SJSA1 (cell line): ENCODE measurements at regions not wholly inside any gene's neighbourhood (a gene's known extent, or its start where the extent isn't known, plus 50 kb on each side); places are given as distances from the start of the nearest gene placed in this dataset.
"Not testable (repeated sequence)": the region's sequence is repeated elsewhere in the genome, so short reads cannot be mapped to it uniquely, and the experiment has no call there.

Experiments used
- DNase-seq, 2 experiments: peaks; one replicate each; pipeline ENCODE4 v3.0.0-alpha.2; 2015 to 2020; ENCODE audit warnings: low spot score in 2 of 2, low read depth in 1 of 2
- H3K27ac ChIP-seq: fragments of 250-450 bp; sonication (Bioruptor Pico); 2 replicates; pipeline ENCODE4 v1.5.1; 2020; ENCODE audit warnings: mild to moderate bottlenecking, moderate library complexity
- H3K27me3 ChIP-seq: fragments of 250-450 bp; sonication (Bioruptor Pico); replicated peaks from 2 replicates; pipeline ENCODE4 v1.5.1; 2020; ENCODE audit warnings: mild to moderate bottlenecking, moderate library complexity
- H3K36me3 ChIP-seq: fragments of 250-450 bp; sonication (Bioruptor Pico); 2 replicates; pipeline ENCODE4 v1.5.1; 2020; ENCODE audit warnings: mild to moderate bottlenecking
- H3K4me1 ChIP-seq: fragments of 250-450 bp; sonication (Bioruptor Pico); replicated peaks from 2 replicates; pipeline ENCODE4 v1.6.1; 2021; ENCODE audit warnings: mild to moderate bottlenecking
- H3K4me3 ChIP-seq: fragments of 250-450 bp; sonication (Bioruptor Pico); 2 replicates; pipeline ENCODE4 v1.5.1; 2020; ENCODE audit warnings: mild to moderate bottlenecking
- H3K9me3 ChIP-seq: fragments of 250-450 bp; sonication (Bioruptor Pico); replicated peaks from 2 replicates; pipeline ENCODE4 v1.5.1; 2020; ENCODE audit warnings: mild to moderate bottlenecking

GRCh38 chr13:63843766-63844699, 2428.4 kb upstream of the PCDH20 start:
- H3K9me3 ChIP-seq: no peaks in the 10 kb centered on the region
- H3K36me3 ChIP-seq: no peaks in the 10 kb centered on the region
- no peak for DNase-seq
- no peak overlapping the region for H3K27ac ChIP-seq
- H3K4me3 ChIP-seq: no peak overlapping the region
- no peaks in the 10 kb centered on the region for H3K4me1 ChIP-seq
- no peaks in the 10 kb centered on the region for H3K27me3 ChIP-seq

GRCh38 chr13:63842102-63842501, 2426.5 kb upstream of the PCDH20 start:
- DNase-seq: no peak
- H3K36me3 ChIP-seq: no peaks in the 10 kb centered on the region
- H3K27me3 ChIP-seq: no peaks in the 10 kb centered on the region
- no peak overlapping the region for H3K27ac ChIP-seq
- no peaks in the 10 kb centered on the region for H3K9me3 ChIP-seq
- no peak overlapping the region for H3K4me3 ChIP-seq
- H3K4me1 ChIP-seq: no peaks in the 10 kb centered on the region

DNA sequence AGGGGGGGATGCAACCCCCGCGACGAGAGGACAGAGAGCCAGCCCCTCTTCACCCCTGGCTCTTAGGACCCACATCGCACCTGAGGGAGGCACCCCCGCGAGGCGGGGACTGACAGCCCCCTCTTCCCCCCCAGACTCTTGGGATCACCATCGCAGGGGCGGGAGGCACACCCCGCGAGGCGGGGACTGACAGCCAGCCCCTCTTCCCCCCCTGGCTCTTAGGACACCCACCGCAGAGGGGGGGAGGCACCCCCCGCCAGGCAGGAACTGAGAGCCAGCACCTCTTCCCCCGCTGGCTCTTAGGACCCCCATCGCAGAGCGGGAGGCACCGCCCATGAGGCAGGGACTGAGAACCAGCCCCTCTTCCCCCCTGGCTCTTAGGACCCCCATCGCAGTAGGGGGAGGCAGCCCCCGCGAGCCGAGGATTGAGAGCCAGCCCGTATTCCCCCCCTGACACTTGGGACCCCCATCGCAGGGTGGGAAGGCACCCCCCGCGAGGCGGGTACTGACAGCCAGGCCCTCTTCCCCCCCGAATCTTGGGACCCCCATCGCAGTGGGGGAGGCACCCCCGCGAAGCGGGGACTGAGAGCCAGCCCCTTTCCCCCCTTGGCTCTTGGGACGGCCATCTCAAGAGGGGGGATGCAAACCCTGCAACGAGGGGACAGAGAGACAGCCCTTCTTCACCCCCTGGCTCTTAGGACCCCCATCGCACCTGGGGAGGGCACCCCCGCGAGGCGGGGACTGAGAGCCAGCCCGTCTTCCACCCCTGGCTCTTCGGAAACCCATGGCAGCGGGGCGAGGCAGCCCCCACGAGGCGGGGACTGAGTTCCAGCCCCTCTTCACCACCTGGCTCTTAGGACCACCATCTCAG, 2425.1 kb upstream of the PCDH20 start:
- no peaks in the 10 kb centered on the region for H3K9me3 ChIP-seq
- DNase-seq: no peak
- H3K4me3 ChIP-seq: no peak overlapping the region
- H3K27me3 ChIP-seq: no peaks in the 10 kb centered on the region
- H3K27ac ChIP-seq: no peak overlapping the region
- H3K4me1 ChIP-seq: no peaks in the 10 kb centered on the region
- no peaks in the 10 kb centered on the region for H3K36me3 ChIP-seq

- no peak overlapping the region for H3K27ac ChIP-seq
- H3K4me1 ChIP-seq: no peaks in the 10 kb centered on the region
- no peaks in the 10 kb centered on the region for H3K9me3 ChIP-seq
- H3K4me3 ChIP-seq: no peak overlapping the region
- no peaks in the 10 kb centered on the region for H3K36me3 ChIP-seq
- H3K27me3 ChIP-seq: no peaks in the 10 kb centered on the region
- DNase-seq: no peak
Measured at GRCh38 chr13:63838366-63839110, 2422.9 kb upstream of the PCDH20 start.

GRCh38 chr13:63837701-63838100, 2422.1 kb upstream of the PCDH20 start:
- H3K27ac ChIP-seq, H3K4me1 ChIP-seq, DNase-seq, H3K36me3 ChIP-seq, H3K4me3 ChIP-seq, H3K9me3 ChIP-seq, H3K27me3 ChIP-seq: not testable (repeated sequence)

GRCh38 chr13:63829609-63830008, 2414.0 kb upstream of the PCDH20 start:
- H3K27ac ChIP-seq, H3K9me3 ChIP-seq, H3K27me3 ChIP-seq, H3K4me1 ChIP-seq, H3K36me3 ChIP-seq, DNase-seq, H3K4me3 ChIP-seq: not testable (repeated sequence)

DNA sequence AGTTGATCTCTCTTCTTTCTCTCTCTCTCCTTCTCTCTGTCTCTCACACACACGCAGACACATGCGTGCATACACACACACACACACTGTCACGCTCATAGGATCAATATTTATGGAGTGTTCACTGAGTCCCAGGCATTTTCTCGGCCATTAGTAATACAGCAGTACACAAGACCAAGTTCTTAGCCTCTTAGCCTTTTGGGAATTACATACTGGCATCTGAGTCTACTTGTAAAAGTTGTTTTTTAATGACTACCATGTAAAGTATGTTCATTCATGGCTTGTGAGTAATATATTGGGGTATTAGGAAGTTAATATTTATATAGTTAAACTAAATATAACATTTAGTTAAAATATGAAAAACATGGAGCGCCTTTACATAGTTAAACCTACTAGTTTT, 2406.1 kb upstream of the PCDH20 start:
- not testable (repeated sequence) for H3K4me1 ChIP-seq, H3K27me3 ChIP-seq, H3K36me3 ChIP-seq, H3K27ac ChIP-seq, H3K9me3 ChIP-seq, H3K4me3 ChIP-seq, DNase-seq

DNA sequence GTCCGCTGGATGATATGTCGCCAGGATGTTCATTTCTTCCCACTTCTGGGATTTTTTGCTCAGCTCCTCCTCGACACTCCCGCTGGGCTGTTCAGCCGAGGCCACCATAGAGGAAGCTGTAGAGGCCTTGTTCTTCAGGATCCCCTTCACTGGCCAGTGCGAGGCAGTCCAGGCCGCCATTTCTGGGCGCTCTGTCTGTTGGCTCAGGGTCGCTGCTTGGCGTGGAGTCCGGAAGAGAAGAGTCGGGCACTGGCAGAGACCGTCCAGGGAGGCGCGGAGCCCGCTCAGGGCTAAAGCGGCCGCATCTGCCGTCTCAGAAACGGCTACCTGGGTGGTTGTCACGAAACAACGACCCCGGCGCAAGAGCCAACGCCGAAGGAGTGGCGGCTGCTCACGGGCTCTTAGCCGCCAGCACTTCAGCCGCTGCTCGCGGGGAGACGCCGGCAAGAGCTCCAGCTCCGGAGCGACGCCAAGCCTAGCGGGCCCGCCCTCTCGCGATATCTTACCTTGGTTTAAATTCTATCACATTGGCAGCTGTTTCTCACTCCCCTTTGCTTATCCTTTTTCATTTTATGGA, 2395.9 kb upstream of the PCDH20 start:
- not testable (repeated sequence) for H3K36me3 ChIP-seq, H3K9me3 ChIP-seq, H3K27me3 ChIP-seq, H3K4me3 ChIP-seq, DNase-seq, H3K27ac ChIP-seq, H3K4me1 ChIP-seq

GRCh38 chr13:63791134-63791533, 2375.5 kb upstream of the PCDH20 start:
- not testable (repeated sequence) for H3K9me3 ChIP-seq, H3K4me3 ChIP-seq, H3K4me1 ChIP-seq, DNase-seq, H3K27me3 ChIP-seq, H3K36me3 ChIP-seq, H3K27ac ChIP-seq

GRCh38 chr13:63774133-63774532, 2358.5 kb upstream of the PCDH20 start:
- H3K4me3 ChIP-seq: no peak overlapping the region
- no peak overlapping the region for H3K27ac ChIP-seq
- H3K27me3 ChIP-seq: no peaks in the 10 kb centered on the region
- no peaks in the 10 kb centered on the region for H3K4me1 ChIP-seq
- H3K36me3 ChIP-seq: no peaks in the 10 kb centered on the region
- DNase-seq: no peak
- no peaks in the 10 kb centered on the region for H3K9me3 ChIP-seq

DNA sequence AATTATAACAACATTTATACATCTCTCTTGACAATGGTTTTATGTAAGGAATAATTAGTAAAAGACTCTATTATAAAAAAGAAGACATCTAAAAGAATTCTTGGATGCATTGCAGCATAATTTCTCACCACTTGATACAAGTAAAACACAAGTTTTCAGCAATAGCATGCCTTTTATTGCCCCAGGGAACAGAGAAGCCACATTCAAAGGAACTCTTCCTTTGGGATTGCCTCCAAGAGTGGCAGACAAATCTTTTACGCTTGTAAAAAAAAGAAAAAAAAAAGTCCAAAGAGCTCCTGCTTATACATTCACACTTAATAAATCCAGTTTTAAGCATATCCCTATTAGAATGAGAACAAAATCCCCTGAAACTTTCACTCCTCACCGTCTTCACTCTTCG, 2357.8 kb upstream of the PCDH20 start:
- H3K27ac ChIP-seq: no peak overlapping the region
- no peak overlapping the region for H3K4me3 ChIP-seq
- no peaks in the 10 kb centered on the region for H3K27me3 ChIP-seq
- no peak for DNase-seq
- no peaks in the 10 kb centered on the region for H3K4me1 ChIP-seq
- H3K9me3 ChIP-seq: no peaks in the 10 kb centered on the region
- no peaks in the 10 kb centered on the region for H3K36me3 ChIP-seq

GRCh38 chr13:63757683-63758082, 2342.0 kb upstream of the PCDH20 start:
- not testable (repeated sequence) for H3K36me3 ChIP-seq, DNase-seq, H3K9me3 ChIP-seq, H3K4me3 ChIP-seq, H3K27ac ChIP-seq, H3K4me1 ChIP-seq, H3K27me3 ChIP-seq

GRCh38 chr13:63749857-63750256, 2334.2 kb upstream of the PCDH20 start:
- not testable (repeated sequence) for H3K4me1 ChIP-seq, H3K4me3 ChIP-seq, H3K27ac ChIP-seq, H3K36me3 ChIP-seq, DNase-seq, H3K27me3 ChIP-seq, H3K9me3 ChIP-seq

DNA sequence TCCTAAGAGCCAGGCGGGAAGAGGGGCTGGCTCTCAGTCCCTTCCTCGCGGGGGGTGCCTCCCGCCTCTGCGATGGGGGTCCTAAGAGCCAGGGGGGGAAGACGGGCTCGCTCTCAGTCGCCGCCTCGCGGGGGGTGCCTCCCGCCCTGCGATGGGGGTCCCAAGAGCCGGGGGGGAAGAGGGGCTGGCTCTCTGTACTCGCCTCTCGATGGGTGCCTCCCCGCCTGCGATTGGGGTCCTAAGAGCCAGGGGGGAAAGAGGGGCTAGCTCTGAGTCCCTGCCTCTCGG, 2326.1 kb upstream of the PCDH20 start:
- not testable (repeated sequence) for H3K36me3 ChIP-seq, H3K9me3 ChIP-seq, H3K4me3 ChIP-seq, DNase-seq, H3K27me3 ChIP-seq, H3K4me1 ChIP-seq, H3K27ac ChIP-seq
